ENCODE measurements at regions not wholly inside any gene's neighbourhood (a gene's known extent, or its start where the extent isn't known, plus 50 kb on each side); places are given as distances from the start of the nearest gene placed in this dataset.
"Not testable (repeated sequence)": the region's sequence is repeated elsewhere in the genome, so short reads cannot be mapped to it uniquely, and the experiment has no call there.

DNA sequence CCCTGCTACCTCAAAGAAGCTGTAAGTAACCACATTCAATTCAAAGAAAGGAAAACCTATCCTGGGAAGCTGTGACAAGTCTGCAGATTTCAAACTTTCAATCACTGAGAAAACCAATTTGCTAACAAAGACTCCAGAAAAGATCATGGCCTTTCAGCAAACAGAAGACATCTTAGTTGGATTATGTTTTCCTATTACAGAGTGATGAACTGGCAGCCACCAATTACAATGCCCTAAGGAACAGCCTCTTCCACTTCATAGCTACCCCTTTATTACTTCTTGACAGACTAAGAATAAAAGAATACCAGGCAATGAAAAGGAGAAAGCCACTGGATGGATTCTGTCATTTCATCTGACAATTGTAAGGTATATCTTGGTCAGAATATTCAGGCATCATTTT is 128.2 kb upstream of the RASEF start:
- H3K36me3 ChIP-seq (replicated peaks), result no peaks in the 10 kb centered on the region
- in situ Hi-C loops (cut with MboI; ENCODE audit: low sequenced_read_pairs), result no loop called here
- H3K4me3 ChIP-seq, result no peak overlapping the region
- H3K27me3 ChIP-seq (ENCODE audit: low read depth), result no peaks in the 10 kb centered on the region; the same call in 1 of the 2 replicates
- no peaks in the 10 kb centered on the region for H3K4me1 ChIP-seq
- no peak for DNase-seq (ENCODE audit: low spot score in 2 of 2)
- no peaks in the 10 kb centered on the region for H3K9me3 ChIP-seq

DNA sequence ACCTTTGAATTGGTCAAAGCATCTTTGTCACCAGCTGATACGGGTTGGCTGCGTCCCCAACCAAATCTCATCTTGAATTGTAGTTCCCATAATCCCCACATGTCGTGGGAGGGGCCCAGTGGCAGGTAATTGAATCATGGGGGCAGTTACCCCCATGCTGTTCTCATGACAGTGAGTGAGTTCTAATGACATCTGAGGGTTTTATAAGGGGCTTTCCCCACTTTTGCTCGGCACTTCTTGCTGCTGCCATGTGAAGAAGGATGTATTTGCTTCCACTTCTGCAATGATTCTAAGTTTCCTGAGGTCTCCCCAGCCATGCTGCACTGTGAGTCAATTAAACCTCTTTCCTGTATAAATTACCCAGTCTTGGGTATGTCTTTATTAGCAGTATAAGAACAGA is 126.1 kb upstream of the RASEF start:
- H3K36me3 ChIP-seq (replicated peaks); H3K4me1 ChIP-seq; DNase-seq (ENCODE audit: low spot score in 2 of 2); H3K9me3 ChIP-seq; in situ Hi-C loops (cut with MboI; ENCODE audit: low sequenced_read_pairs); H3K27me3 ChIP-seq (ENCODE audit: low read depth); H3K4me3 ChIP-seq: not testable (repeated sequence)

DNA sequence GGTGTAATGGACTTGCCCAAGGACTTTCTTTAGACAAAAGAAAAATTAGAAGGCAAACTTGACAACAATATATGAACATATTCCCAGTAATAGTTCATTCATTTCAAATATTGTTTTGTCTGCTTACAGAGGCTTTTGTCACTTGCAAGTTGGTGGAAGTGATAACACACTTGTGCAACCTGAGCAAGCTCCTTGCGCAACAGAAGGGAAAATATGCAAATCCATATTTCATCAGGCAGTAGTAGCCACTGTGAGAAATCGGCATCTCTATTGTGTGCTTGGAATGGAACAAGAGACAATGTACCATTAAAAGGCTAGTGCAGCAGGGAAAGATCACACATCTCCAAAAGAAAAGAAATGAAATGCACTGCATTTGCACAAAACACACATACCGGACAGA is 125.3 kb upstream of the RASEF start:
- 0 out of 2 replicates have a peak, but pooled peaks cover 3% of the 10 kb centered on the region for H3K27me3 ChIP-seq (ENCODE audit: low read depth)
- H3K4me1 ChIP-seq, result no peaks in the 10 kb centered on the region
- H3K4me3 ChIP-seq, result no peak overlapping the region
- in situ Hi-C loops (cut with MboI; ENCODE audit: low sequenced_read_pairs), result no loop called here
- H3K36me3 ChIP-seq (replicated peaks), result no peaks in the 10 kb centered on the region
- DNase-seq (ENCODE audit: low spot score in 2 of 2), result no peak
- no peaks in the 10 kb centered on the region for H3K9me3 ChIP-seq

DNA sequence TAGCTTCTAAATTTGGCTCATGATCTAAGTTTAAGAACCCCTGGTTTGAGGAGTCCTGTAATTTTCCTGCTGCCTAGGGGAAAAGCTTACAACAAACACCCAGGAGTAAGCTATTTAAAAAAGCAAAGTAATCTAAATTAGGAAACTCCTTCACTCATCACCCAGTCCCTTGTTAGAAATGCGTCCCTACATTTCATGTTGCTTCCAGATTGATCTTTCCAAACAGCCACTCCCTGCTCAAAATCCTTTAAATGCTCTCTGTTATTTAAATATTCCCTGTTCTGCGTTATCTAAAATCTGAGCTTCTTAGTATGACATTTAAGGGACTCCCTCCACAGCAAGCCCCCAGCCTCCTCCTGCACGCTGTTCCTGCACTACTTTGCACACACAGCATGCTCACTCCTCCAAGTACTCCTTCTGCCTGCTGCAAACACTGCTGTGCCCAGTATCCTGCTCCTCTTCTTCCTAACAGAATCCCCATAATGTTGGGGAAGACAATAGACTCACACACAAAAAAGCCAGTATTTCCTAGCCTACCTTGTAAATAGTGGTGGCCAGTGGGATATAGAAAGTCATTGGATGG is 123.3 kb upstream of the RASEF start:
- no peaks in the 10 kb centered on the region for H3K4me1 ChIP-seq
- peak in 1 of 2 experiments; percentile 18 for DNase-seq (ENCODE audit: low spot score in 2 of 2)
- no peaks in the 10 kb centered on the region for H3K9me3 ChIP-seq
- H3K27me3 ChIP-seq (ENCODE audit: low read depth), result 0 out of 2 replicates have a peak, but pooled peaks cover 3% of the 10 kb centered on the region
- H3K4me3 ChIP-seq, result no peak overlapping the region
- in situ Hi-C loops (cut with MboI; ENCODE audit: low sequenced_read_pairs), result no loop called here
- H3K36me3 ChIP-seq (replicated peaks), result no peaks in the 10 kb centered on the region

DNA sequence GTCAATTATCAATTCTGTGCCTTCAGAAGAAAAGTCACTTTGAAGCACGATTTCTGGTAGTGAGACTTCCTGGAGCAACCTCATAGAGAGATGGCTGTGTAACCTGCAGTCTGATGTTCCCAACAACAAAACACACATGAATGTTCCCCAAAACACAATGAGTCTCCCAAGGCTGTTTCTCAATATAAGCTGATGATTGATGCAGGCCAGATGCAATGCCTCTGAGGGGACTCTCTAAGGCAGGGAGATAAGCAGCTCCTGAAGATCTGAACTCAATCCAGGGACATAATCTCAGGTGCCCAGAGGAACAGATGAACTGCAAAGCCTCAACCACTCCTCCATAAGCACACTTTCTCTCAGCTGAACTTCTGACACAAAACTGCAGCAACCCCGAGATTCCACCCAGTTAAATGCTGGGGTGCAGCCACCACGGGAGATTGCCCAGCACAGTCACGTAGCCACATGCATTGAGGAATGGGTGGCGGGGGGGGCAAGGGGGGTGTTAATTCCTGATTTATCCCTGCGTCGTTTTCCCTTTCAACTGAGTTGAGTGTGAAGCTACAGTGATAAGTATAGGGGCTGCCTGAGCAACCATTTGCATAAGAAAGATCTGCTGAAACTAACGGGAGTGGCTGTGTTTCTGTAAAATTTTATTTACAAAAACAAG is 122.7 kb upstream of the RASEF start:
- in situ Hi-C loops (cut with MboI; ENCODE audit: low sequenced_read_pairs), result no loop called here
- Histone ChIP-seq H3K9me3 (no peaks in the 10 kb centered on the region), H3K4me1 (no peaks in the 10 kb centered on the region), H3K4me3 (no peak overlapping the region), H3K36me3 (replicated peaks) (no peaks in the 10 kb centered on the region), H3K27me3 (ENCODE audit: low read depth) (0 out of 2 replicates have a peak, but pooled peaks cover 3% of the 10 kb centered on the region)
- DNase-seq (ENCODE audit: low spot score in 2 of 2), result peak in 1 of 2 experiments; percentile 32

DNA sequence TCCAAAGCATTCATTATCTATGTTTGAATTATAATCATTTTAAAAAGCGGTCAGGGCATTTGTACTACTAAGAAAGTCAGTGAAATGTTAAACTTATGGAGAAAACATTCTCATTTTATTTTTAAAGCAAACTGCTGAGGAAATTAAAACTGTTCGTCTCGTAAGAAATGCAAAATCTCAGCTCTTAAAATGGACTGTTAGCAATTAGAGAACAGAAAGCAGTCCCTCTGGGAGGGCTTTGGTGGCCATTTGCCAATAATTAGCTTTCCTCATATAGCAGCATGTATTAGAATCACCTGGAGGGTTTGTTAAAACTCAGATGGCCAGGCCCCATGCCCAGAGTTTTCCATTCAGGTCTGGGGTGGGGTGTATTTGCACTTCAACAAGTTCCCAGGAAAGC is 120.7 kb upstream of the RASEF start:
- DNase-seq (ENCODE audit: low spot score in 2 of 2), result no peak
- H3K4me3 ChIP-seq, result no peak overlapping the region
- in situ Hi-C loops (cut with MboI; ENCODE audit: low sequenced_read_pairs), result no loop called here

DNA sequence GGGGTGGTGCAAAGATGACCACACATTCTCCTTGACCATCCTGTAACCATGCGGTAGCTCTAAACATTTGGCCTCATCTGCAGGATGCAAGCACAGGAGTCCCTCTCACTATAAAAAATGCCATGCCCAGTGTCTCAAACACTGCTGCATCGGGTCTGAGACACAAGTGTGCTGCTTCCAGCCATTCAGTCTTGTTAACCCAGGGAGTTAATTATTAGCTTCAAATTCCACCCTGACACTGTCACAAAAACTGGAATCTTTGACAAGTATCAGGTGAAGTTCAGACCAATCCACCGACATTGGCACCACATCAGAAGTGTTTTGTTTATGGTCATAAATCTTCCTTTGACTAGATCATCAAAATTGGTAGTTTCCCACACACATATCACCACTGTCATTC is 119.1 kb upstream of the RASEF start:
- H3K9me3 ChIP-seq, result no peaks in the 10 kb centered on the region
- no peaks in the 10 kb centered on the region for H3K36me3 ChIP-seq (replicated peaks)
- no peak overlapping the region for H3K4me3 ChIP-seq
- H3K4me1 ChIP-seq, result no peaks in the 10 kb centered on the region
- H3K27me3 ChIP-seq (ENCODE audit: low read depth), result 0 out of 2 replicates have a peak, but pooled peaks cover 3% of the 10 kb centered on the region
- DNase-seq (ENCODE audit: low spot score in 2 of 2), result no peak
- in situ Hi-C loops (cut with MboI; ENCODE audit: low sequenced_read_pairs), result no loop called here

More for the DNA sequence above, 120.7 kb upstream of the RASEF start:
- H3K9me3 ChIP-seq, result no peaks in the 10 kb centered on the region
- no peaks in the 10 kb centered on the region for H3K4me1 ChIP-seq
- H3K36me3 ChIP-seq (replicated peaks), result no peaks in the 10 kb centered on the region
- 0 out of 2 replicates have a peak, but pooled peaks cover 3% of the 10 kb centered on the region for H3K27me3 ChIP-seq (ENCODE audit: low read depth)

DNA sequence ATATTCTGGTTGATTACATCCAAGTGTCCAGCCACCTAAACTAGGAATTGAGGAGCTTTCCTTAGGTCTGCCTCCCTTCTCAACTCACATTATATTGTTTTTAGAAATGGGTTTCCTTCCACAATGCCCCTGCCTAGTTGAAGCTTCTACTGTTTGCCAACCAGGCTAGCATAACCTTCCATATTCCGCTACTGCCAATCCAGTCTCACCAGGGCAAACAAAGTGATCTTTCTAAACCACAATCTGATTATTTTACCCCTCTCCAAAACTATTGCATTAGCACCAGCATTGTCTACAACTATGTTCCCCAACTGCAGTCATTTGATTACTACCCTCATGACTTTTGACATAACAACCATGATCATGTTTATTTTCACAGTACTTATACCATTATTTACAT is 115.8 kb upstream of the RASEF start:
- Histone ChIP-seq H3K27me3 (ENCODE audit: low read depth) (0 out of 2 replicates have a peak, but pooled peaks cover 3% of the 10 kb centered on the region), H3K9me3 (no peaks in the 10 kb centered on the region), H3K4me1 (no peaks in the 10 kb centered on the region), H3K36me3 (replicated peaks) (no peaks in the 10 kb centered on the region), H3K4me3 (no peak overlapping the region)
- in situ Hi-C loops (cut with MboI; ENCODE audit: low sequenced_read_pairs), result no loop called here
- DNase-seq (ENCODE audit: low spot score in 2 of 2), result no peak

DNA sequence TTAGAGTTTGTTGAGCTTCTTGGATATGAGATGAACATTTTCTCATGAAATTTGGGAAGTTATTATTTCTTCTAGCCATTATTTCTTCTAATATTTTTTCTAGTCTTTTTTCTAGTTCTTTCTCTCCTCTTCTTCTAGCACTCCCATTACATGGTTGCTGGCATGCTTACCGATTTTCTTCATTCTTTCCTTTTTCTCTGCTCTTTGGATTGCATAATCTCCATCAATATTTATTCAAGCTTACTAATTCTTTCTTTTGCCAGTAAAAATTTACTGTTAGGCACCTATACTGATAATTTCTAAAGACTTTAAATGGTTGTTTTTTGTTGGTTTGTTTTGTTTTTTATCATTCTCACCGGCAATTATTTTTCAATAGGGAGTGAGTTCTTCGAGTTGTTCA is 114.8 kb upstream of the RASEF start:
- in situ Hi-C loops (cut with MboI; ENCODE audit: low sequenced_read_pairs), result no loop called here
- Histone ChIP-seq H3K27me3 (ENCODE audit: low read depth) (no peaks in the 10 kb centered on the region), H3K4me3 (no peak overlapping the region), H3K36me3 (replicated peaks) (no peaks in the 10 kb centered on the region), H3K4me1 (no peaks in the 10 kb centered on the region), H3K9me3 (no peaks in the 10 kb centered on the region)
- DNase-seq (ENCODE audit: low spot score in 2 of 2), result no peak

DNA sequence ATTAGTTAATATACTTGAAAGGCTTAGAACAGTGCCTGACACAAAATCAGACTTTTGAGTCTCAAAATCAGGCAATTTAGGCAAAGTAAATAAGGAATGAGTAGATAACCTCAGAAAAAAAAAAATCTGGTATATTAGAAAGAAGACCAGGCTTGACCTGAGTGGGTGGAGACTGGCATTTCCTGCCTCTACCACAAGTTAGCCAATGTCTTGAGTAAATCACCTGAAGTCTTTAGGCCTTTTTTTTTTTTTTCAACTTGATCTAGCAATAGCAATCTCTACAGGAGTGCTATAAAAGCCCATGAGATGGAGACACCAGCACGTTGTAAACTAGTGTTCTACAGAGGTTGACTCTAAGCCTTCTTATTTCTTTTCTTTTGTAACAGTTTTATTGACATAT is 104.2 kb upstream of the RASEF start:
- Histone ChIP-seq H3K4me3 (no peak overlapping the region), H3K27me3 (ENCODE audit: low read depth) (no peaks in the 10 kb centered on the region), H3K36me3 (replicated peaks) (no peaks in the 10 kb centered on the region), H3K4me1 (no peaks in the 10 kb centered on the region), H3K9me3 (no peaks in the 10 kb centered on the region)
- no peak for DNase-seq (ENCODE audit: low spot score in 2 of 2)
- in situ Hi-C loops (cut with MboI; ENCODE audit: low sequenced_read_pairs), result no loop called here

DNA sequence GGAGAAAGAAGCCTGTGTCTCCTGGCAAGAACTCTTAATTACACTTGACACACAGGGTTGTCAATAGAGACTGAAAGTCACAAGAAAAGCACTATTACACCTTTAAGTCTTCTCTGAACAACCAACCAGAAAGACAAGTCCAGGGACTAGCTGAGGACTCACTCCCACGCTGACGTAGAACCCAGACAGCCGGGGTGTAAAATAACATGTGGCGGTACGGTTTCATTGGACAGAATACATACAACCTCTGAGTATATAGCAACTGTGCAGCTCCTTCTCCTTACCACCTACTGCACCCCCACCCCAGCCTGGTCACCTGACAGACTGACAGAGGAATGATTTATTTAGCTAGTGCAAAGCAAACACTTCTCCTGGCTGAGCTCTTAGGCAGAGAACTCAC is 103.4 kb upstream of the RASEF start:
- in situ Hi-C loops (cut with MboI; ENCODE audit: low sequenced_read_pairs), result no loop called here
- DNase-seq (ENCODE audit: low spot score in 2 of 2), result no peak
- no peaks in the 10 kb centered on the region for H3K4me1 ChIP-seq

DNA sequence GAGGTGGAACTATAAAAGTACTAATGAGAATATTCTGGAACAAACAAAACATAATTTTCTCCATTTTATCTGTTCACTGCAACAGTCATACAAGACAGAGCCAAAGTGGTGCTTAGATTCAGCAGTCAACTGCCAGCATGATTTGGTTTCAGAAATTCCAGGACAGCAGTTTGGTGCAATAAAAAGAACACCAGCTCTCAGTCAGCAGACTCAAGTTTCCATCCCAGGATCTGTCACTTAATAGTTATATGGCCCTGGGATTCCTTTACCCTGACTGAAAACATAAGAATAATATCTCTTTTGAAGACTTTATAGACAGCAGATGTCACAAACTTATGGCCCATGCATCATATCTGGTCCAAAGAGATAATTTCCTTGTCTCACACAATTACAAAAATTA is 92.8 kb upstream of the RASEF start:
- no peaks in the 10 kb centered on the region for H3K36me3 ChIP-seq (replicated peaks)
- H3K4me3 ChIP-seq, result no peak overlapping the region
- DNase-seq (ENCODE audit: low spot score in 2 of 2), result no peak
- no peaks in the 10 kb centered on the region for H3K27me3 ChIP-seq (ENCODE audit: low read depth)
- in situ Hi-C loops (cut with MboI; ENCODE audit: low sequenced_read_pairs), result no loop called here
- H3K9me3 ChIP-seq, result no peaks in the 10 kb centered on the region
- H3K4me1 ChIP-seq, result no peaks in the 10 kb centered on the region

More for the DNA sequence above, 103.4 kb upstream of the RASEF start:
- Histone ChIP-seq H3K4me3 (no peak overlapping the region), H3K9me3 (no peaks in the 10 kb centered on the region), H3K27me3 (ENCODE audit: low read depth) (no peaks in the 10 kb centered on the region), H3K36me3 (replicated peaks) (no peaks in the 10 kb centered on the region)

DNA sequence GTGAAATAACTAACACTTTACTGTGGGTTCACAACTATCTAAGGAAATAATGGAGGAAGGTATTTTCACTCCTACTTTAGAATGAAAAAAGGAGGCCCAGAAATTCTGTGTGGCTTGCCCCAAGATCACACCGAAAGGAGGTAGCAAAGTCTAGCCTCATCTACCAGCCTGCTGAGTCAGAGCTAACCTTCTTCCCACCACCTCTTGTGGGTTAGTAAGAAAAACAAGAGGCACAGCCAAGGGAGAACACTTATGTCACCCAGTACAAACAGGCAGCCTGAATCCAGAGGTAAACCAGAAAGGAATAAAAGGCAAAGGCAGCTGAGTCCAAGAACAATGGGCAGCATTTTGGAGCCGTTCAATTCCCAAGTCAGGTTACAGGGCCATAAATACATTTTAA is 91.9 kb upstream of the RASEF start:
- Histone ChIP-seq H3K27me3 (ENCODE audit: low read depth) (no peaks in the 10 kb centered on the region), H3K4me3 (no peak overlapping the region), H3K9me3 (no peaks in the 10 kb centered on the region), H3K36me3 (replicated peaks) (no peaks in the 10 kb centered on the region), H3K4me1 (no peaks in the 10 kb centered on the region)
- DNase-seq (ENCODE audit: low spot score in 2 of 2), result no peak
- in situ Hi-C loops (cut with MboI; ENCODE audit: low sequenced_read_pairs), result no loop called here

DNA sequence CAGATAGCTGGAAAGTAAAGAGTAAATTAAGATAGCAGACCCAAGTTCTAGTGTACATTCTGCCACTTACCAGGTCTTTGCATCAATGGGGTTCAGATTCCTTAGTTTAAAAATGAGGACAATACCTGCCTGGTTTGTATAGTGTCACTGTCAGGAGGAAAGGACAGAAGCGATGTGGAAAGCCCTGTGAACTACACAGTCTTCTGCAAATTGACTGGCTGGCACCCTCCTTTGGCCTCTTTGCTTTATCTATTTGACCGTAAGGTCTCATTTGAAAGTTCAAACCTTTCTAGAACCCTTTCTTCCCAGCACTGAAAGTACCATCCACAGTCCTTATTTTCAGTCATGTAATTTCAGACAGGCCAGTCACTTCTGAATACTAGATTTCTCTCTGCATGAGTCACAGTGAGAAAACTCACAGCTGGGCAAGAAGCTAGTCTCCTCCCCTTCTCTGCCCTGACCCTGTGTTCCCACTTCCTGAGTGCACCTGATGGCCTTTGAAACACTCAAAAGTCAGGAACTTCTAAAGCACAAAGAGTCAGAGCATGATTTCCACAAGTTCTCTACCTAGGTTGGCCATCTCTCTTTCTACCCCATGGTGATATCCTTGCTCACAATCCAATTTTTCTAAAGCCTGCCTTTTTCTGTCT is 91.3 kb upstream of the RASEF start:
- in situ Hi-C loops (cut with MboI; ENCODE audit: low sequenced_read_pairs), result no loop called here
- no peak overlapping the region for H3K4me3 ChIP-seq
- no peaks in the 10 kb centered on the region for H3K9me3 ChIP-seq

More for the DNA sequence above, 91.3 kb upstream of the RASEF start:
- H3K4me1 ChIP-seq, result no peaks in the 10 kb centered on the region
- no peaks in the 10 kb centered on the region for H3K36me3 ChIP-seq (replicated peaks)
- no peaks in the 10 kb centered on the region for H3K27me3 ChIP-seq (ENCODE audit: low read depth)
- DNase-seq (ENCODE audit: low spot score in 2 of 2), result no peak
